OCI-LY7 (cell line): ENCODE measurements at regions not wholly inside any gene's neighbourhood (a gene's known extent, or its start where the extent isn't known, plus 50 kb on each side); places are given as distances from the start of the nearest gene placed in this dataset.

Source experiments
- EZH2phosphoT487 ChIP-seq: fragments of 200-600 bp; sonication (generic); IDR thresholded peaks from 2 replicates; pipeline ENCODE4 v1.6.1; 2018; ENCODE audit warnings: low read depth, borderline replicate concordance, mild to moderate bottlenecking, mixed run types, antibody characterized with exemption, low read length, moderate library complexity, mixed read lengths
- TF ChIP-seq, protein P1 (sequence below): fragments of 200-600 bp; sonication (generic); conservative IDR thresholded peaks from 2 replicates; pipeline ENCODE4 v1.5.1; 2014; ENCODE audit warnings: mild to moderate bottlenecking, antibody characterized with exemption, low read length, moderate library complexity, mixed read lengths

DNA sequence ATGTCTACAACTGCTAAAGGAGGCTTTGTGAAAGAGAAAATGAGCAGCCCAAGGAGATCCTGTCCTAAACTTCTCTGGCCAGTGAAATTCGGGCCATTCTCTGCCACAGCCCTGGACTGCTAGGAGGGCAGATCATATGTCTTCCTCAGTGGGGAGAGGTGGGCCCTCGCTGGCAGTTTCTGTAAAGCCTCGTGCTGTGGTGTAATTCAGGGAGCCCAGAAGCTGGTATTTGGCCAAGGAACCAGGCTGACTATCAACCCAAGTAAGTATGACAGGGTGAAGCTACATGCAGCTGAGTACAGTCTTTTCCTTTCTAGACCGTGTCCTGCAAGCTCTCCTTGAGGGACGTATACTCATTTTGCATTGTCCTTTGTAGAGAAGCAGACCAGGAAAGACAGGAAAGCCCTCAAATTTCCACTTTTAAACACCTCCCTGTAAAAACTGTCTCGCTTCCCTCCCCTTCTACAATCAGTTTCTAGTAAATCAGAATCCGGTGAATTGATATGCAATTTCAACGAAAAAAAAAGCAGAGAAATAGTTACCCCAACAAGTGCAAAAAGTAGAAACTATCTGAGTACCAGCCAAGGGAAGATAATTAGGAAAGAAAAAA is 106.8 kb downstream of the DAD1 start:
- TF ChIP-seq, protein P1, sequence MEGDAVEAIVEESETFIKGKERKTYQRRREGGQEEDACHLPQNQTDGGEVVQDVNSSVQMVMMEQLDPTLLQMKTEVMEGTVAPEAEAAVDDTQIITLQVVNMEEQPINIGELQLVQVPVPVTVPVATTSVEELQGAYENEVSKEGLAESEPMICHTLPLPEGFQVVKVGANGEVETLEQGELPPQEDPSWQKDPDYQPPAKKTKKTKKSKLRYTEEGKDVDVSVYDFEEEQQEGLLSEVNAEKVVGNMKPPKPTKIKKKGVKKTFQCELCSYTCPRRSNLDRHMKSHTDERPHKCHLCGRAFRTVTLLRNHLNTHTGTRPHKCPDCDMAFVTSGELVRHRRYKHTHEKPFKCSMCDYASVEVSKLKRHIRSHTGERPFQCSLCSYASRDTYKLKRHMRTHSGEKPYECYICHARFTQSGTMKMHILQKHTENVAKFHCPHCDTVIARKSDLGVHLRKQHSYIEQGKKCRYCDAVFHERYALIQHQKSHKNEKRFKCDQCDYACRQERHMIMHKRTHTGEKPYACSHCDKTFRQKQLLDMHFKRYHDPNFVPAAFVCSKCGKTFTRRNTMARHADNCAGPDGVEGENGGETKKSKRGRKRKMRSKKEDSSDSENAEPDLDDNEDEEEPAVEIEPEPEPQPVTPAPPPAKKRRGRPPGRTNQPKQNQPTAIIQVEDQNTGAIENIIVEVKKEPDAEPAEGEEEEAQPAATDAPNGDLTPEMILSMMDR = no peak
- no peak for TF ChIP-seq EZH2phosphoT487
